Neuronal stem cell (in vitro differentiated cells): ENCODE measurements at regions not wholly inside any gene's neighbourhood (a gene's known extent, or its start where the extent isn't known, plus 50 kb on each side); places are given as distances from the start of the nearest gene placed in this dataset.
"Not testable (repeated sequence)": the region's sequence is repeated elsewhere in the genome, so short reads cannot be mapped to it uniquely, and the experiment has no call there.

Experiments
- DNase-seq: peaks from one replicate; pipeline ENCODE4 v3.0.0-alpha.2; 2013; ENCODE audit warnings: low spot score
- H2AFZ ChIP-seq: one replicate; pipeline ENCODE4 v1.6.1; 2013; ENCODE audit warnings: mild to moderate bottlenecking, low read length, inconsistent platforms
- H2AK5ac ChIP-seq: 2 replicates; pipeline ENCODE4 v1.6.1; 2013; ENCODE audit warnings: low read depth, mild to moderate bottlenecking, inconsistent platforms, low read length, moderate library complexity, mixed read lengths
- H2BK120ac ChIP-seq: 2 replicates; pipeline ENCODE4 v1.6.1; 2013; ENCODE audit warnings: low read depth, mild to moderate bottlenecking, inconsistent platforms, low read length, moderate library complexity, mixed read lengths
- H2BK12ac ChIP-seq: one replicate; pipeline ENCODE4 v1.6.1; 2013; ENCODE audit warnings: low read length, inconsistent platforms
- H2BK15ac ChIP-seq: 2 replicates; pipeline ENCODE4 v1.6.1; 2013; ENCODE audit warnings: mild to moderate bottlenecking, low read length, inconsistent platforms, mixed read lengths
- H2BK5ac ChIP-seq: one replicate; pipeline ENCODE4 v1.6.1; 2013; ENCODE audit warnings: inconsistent platforms, mild to moderate bottlenecking, low read length, moderate library complexity
- H3K14ac ChIP-seq: one replicate; pipeline ENCODE4 v1.6.1; 2013; ENCODE audit warnings: low read length, inconsistent platforms
- H3K18ac ChIP-seq: 2 replicates; pipeline ENCODE4 v1.6.1; 2013; ENCODE audit warnings: low read length, inconsistent platforms
- H3K23ac ChIP-seq: 2 replicates; pipeline ENCODE4 v1.6.1; 2013; ENCODE audit warnings: low read depth, mild to moderate bottlenecking, mixed read lengths, low read length, inconsistent platforms; ENCODE audit not compliant: poor library complexity
- H3K27ac ChIP-seq: replicated peaks from 3 replicates; pipeline ENCODE4 v1.5.1; 2013; ENCODE audit warnings: low read length, inconsistent platforms
- H3K27me3 ChIP-seq, 3 experiments: 2 replicates each; pipeline ENCODE4 v1.6.1; 2013; ENCODE audit warnings: low read length in 3 of 3, mild to moderate bottlenecking in 2 of 3, inconsistent platforms in 1 of 3, low read depth in 1 of 3, mixed read lengths in 1 of 3, moderate library complexity in 1 of 3; ENCODE audit not compliant: control insufficient read depth in 3 of 3, insufficient read depth in 3 of 3
- H3K36me3 ChIP-seq, 2 donors: replicated peaks in 1 of 2; 2 replicates each; pipeline ENCODE4 v1.6.1; 2013; ENCODE audit warnings: low read length in 2 of 2; ENCODE audit not compliant: control insufficient read depth in 2 of 2, insufficient read depth in 2 of 2
- H3K4ac ChIP-seq: 2 replicates; pipeline ENCODE4 v1.6.1; 2013; ENCODE audit warnings: inconsistent platforms, mild to moderate bottlenecking, low read length, moderate library complexity
- H3K4me1 ChIP-seq, 2 donors: 1 replicate in 1 of 2; 2 replicates in 1 of 2; pipeline ENCODE4 v1.6.1; 2013; ENCODE audit warnings: low read length in 2 of 2, low read depth in 1 of 2; ENCODE audit not compliant: control insufficient read depth in 2 of 2, insufficient read depth in 1 of 2
- H3K4me2 ChIP-seq: one replicate; pipeline ENCODE4 v1.6.1; 2013; ENCODE audit warnings: mild to moderate bottlenecking, low read length, inconsistent platforms; ENCODE audit not compliant: insufficient read depth, poor library complexity, severe bottlenecking
- H3K4me3 ChIP-seq, 2 donors: 2 replicates each; pipeline ENCODE4 v1.5.1; 2013; ENCODE audit warnings: low read length in 2 of 2, mild to moderate bottlenecking in 2 of 2, inconsistent platforms in 1 of 2, moderate library complexity in 1 of 2
- H3K79me1 ChIP-seq: one replicate; pipeline ENCODE4 v1.6.1; 2013; ENCODE audit warnings: low read depth, mild to moderate bottlenecking, inconsistent platforms, low read length, moderate library complexity
- H3K9ac ChIP-seq: one replicate; pipeline ENCODE4 v1.6.1; 2013; ENCODE audit warnings: mild to moderate bottlenecking, low read depth, low read length, inconsistent platforms; ENCODE audit not compliant: poor library complexity
- H3K9me3 ChIP-seq, 2 donors: replicated peaks in 1 of 2; 2 replicates each; pipeline versions ENCODE3 to v1.6.1; 2013; ENCODE audit warnings: low read length in 2 of 2, mild to moderate bottlenecking in 2 of 2, inconsistent platforms in 1 of 2, low read depth in 1 of 2, mixed read lengths in 1 of 2, moderate library complexity in 1 of 2; ENCODE audit not compliant: control insufficient read depth in 2 of 2, insufficient read depth in 1 of 2
- H4K8ac ChIP-seq: one replicate; pipeline ENCODE4 v1.6.1; 2013; ENCODE audit warnings: low read depth, mild to moderate bottlenecking, inconsistent platforms, low read length, moderate library complexity
- H4K91ac ChIP-seq: one replicate; pipeline ENCODE4 v1.6.1; 2013; ENCODE audit warnings: low read length, low read depth, mild to moderate bottlenecking, inconsistent platforms; ENCODE audit not compliant: poor library complexity
- WGBS, 2 donors: extraction: QIAGEN DNeasy Blood & Tissue Kit; methylation state at CpG; one replicate each; pipeline ENCODE4 v1.1.7; 2013; ENCODE audit warnings: missing lambda C conversion rate in 2 of 2, mixed read lengths in 1 of 2; ENCODE audit not compliant: insufficient read length in 2 of 2, insufficient replicate concordance in 1 of 2; ENCODE audit errors: extremely low coverage in 2 of 2; 5-methylcytosine and 5-hydroxymethylcytosine counted together

- Histone ChIP-seq H3K4ac (no peak overlapping the region), H3K4me1 (no peaks in the 10 kb centered on the region), H3K27me3 (peaks cover 0 to 3% (median 2%) of the 10 kb centered on the region in 3 experiments), H3K9me3 (peaks cover 5 to 7% of the 10 kb centered on the region in 2 donors), H3K9ac (no peak overlapping the region), H3K79me1 (no peaks in the 10 kb centered on the region), H2AK5ac (no peak overlapping the region), H2BK12ac (no peak overlapping the region), H3K23ac (no peak overlapping the region), H2BK15ac (no peak overlapping the region), H4K91ac (no peak overlapping the region), H3K4me3 (no peak overlapping the region), H3K18ac (no peak overlapping the region), H3K36me3 (no peaks in the 10 kb centered on the region), H3K27ac (no peak overlapping the region), H4K8ac (no peak overlapping the region), H2BK120ac (no peak overlapping the region), H2AFZ (no peak overlapping the region), H3K14ac (no peak overlapping the region), H3K4me2 (no peak overlapping the region), H2BK5ac (no peak overlapping the region)
- no peak for DNase-seq
- no CpG with 5 or more reads among the region's 3 CpGs for WGBS, 2 donors
These were observed 123.5 kb upstream of the ADCY2 start for GRCh38 chr5:7272408-7272965.

- Histone ChIP-seq H3K79me1 (no peaks in the 10 kb centered on the region), H4K91ac (no peak overlapping the region), H2AFZ (no peak overlapping the region), H3K9ac (no peak overlapping the region), H3K4me2 (no peak overlapping the region), H4K8ac (no peak overlapping the region), H2AK5ac (no peak overlapping the region), H3K14ac (no peak overlapping the region), H2BK5ac (peak overlapping the region; percentile 43), H3K36me3 (no peaks in the 10 kb centered on the region), H3K23ac (no peak overlapping the region), H3K4ac (no peak overlapping the region), H3K9me3 (peaks cover 5 to 7% of the 10 kb centered on the region in 2 donors), H3K27ac (no peak overlapping the region), H3K4me3 (peak overlapping the region in 1 of 2 donors; percentile 35), H3K18ac (no peak overlapping the region), H3K4me1 (no peaks in the 10 kb centered on the region), H2BK12ac (no peak overlapping the region), H2BK120ac (no peak overlapping the region), H3K27me3 (peaks cover 0 to 3% (median 2%) of the 10 kb centered on the region in 3 experiments), H2BK15ac (no peak overlapping the region)
- no CpG with 5 or more reads among the region's 6 CpGs for WGBS, 2 donors
- DNase-seq, result no peak
These were observed 121.7 kb upstream of the ADCY2 start for GRCh38 chr5:7274203-7274602.

- WGBS, 2 donors, result no CpG with 5 or more reads among the region's 46 CpGs
These were observed 106.3 kb upstream of the ADCY2 start for GRCh38 chr5:7289634-7290033.

GRCh38 chr5:7297821-7298220, 98.1 kb upstream of the ADCY2 start:
- H4K8ac ChIP-seq, H2AK5ac ChIP-seq, H3K4me1 ChIP-seq, H3K27me3 ChIP-seq, H3K9ac ChIP-seq, H3K14ac ChIP-seq, H4K91ac ChIP-seq, H3K4me2 ChIP-seq, H3K23ac ChIP-seq, H3K9me3 ChIP-seq, H3K27ac ChIP-seq, H2BK12ac ChIP-seq, DNase-seq, H3K79me1 ChIP-seq, H2BK120ac ChIP-seq, H3K36me3 ChIP-seq, H3K18ac ChIP-seq, H3K4ac ChIP-seq, H3K4me3 ChIP-seq, H2BK5ac ChIP-seq, H2AFZ ChIP-seq, H2BK15ac ChIP-seq: not testable (repeated sequence)
- WGBS, 2 donors, result no CpG with 5 or more reads among the region's 8 CpGs

More at GRCh38 chr5:7289634-7290033, 106.3 kb upstream of the ADCY2 start:
- not testable (repeated sequence) for H3K4me3 ChIP-seq, H3K4me2 ChIP-seq, H3K27ac ChIP-seq, H3K4me1 ChIP-seq, H3K9me3 ChIP-seq, H2AK5ac ChIP-seq, H3K27me3 ChIP-seq, H3K14ac ChIP-seq, H3K9ac ChIP-seq, H4K91ac ChIP-seq, H2BK120ac ChIP-seq, H2AFZ ChIP-seq, H3K36me3 ChIP-seq, H2BK15ac ChIP-seq, H2BK12ac ChIP-seq, H4K8ac ChIP-seq, DNase-seq, H3K4ac ChIP-seq, H3K18ac ChIP-seq, H3K23ac ChIP-seq, H3K79me1 ChIP-seq, H2BK5ac ChIP-seq
